ENCODE measurements at regions not wholly inside any gene's neighbourhood (a gene's known extent, or its start where the extent isn't known, plus 50 kb on each side); places are given as distances from the start of the nearest gene placed in this dataset.
A peak's percentile ranks its signal among the peaks of the same experiment; 100 is the strongest.

GRCh38 chr17:77756846-77757560, 201.5 kb upstream of the TNRC6C start:
- DNase-seq (ENCODE audit: low read depth) = no peak

GRCh38 chr17:77757561-77757898, 201.0 kb upstream of the TNRC6C start:
- DNase-seq (ENCODE audit: low read depth) = no peak

- DNase-seq (ENCODE audit: low read depth) = no peak
Observed at GRCh38 chr17:77763023-77763422, 195.5 kb upstream of the TNRC6C start.

- DNase-seq (ENCODE audit: low read depth) = no peak
Observed at GRCh38 chr17:77763575-77763974, 194.9 kb upstream of the TNRC6C start.

- no peak for DNase-seq (ENCODE audit: low read depth)
Observed at GRCh38 chr17:77765292-77765691, 193.2 kb upstream of the TNRC6C start.

GRCh38 chr17:77767148-77767547, 191.4 kb upstream of the TNRC6C start:
- no peak for DNase-seq (ENCODE audit: low read depth)

GRCh38 chr17:77768248-77768852, 190.2 kb upstream of the TNRC6C start:
- DNase-seq (ENCODE audit: low read depth) = no peak

GRCh38 chr17:77769215-77769614, 189.3 kb upstream of the TNRC6C start:
- DNase-seq (ENCODE audit: low read depth) = peak; percentile 10

- DNase-seq (ENCODE audit: low read depth) = no peak
Observed at GRCh38 chr17:77769762-77770161, 188.7 kb upstream of the TNRC6C start.

- DNase-seq (ENCODE audit: low read depth) = peak; percentile 7
Observed at GRCh38 chr17:77770331-77771105, 188.0 kb upstream of the TNRC6C start.

GRCh38 chr17:77771145-77771544, 187.4 kb upstream of the TNRC6C start:
- DNase-seq (ENCODE audit: low read depth) = no peak

- no peak for DNase-seq (ENCODE audit: low read depth)
Observed at GRCh38 chr17:77771587-77771986, 186.9 kb upstream of the TNRC6C start.

GRCh38 chr17:77771998-77772397, 186.5 kb upstream of the TNRC6C start:
- DNase-seq (ENCODE audit: low read depth) = no peak

- no peak for DNase-seq (ENCODE audit: low read depth)
Observed at GRCh38 chr17:77772461-77772897, 186.0 kb upstream of the TNRC6C start.

- no peak for DNase-seq (ENCODE audit: low read depth)
Observed at GRCh38 chr17:77772899-77773358, 185.6 kb upstream of the TNRC6C start.

GRCh38 chr17:77774182-77774581, 184.3 kb upstream of the TNRC6C start:
- no peak for DNase-seq (ENCODE audit: low read depth)

GRCh38 chr17:77778636-77779489, 179.6 kb upstream of the TNRC6C start:
- DNase-seq (ENCODE audit: low read depth) = peak; percentile 68

GRCh38 chr17:77779711-77780539, 178.6 kb upstream of the TNRC6C start:
- DNase-seq (ENCODE audit: low read depth) = no peak

GRCh38 chr17:77781536-77781935, 177.0 kb upstream of the TNRC6C start:
- DNase-seq (ENCODE audit: low read depth) = no peak

GRCh38 chr17:77782201-77782600, 176.3 kb upstream of the TNRC6C start:
- no peak for DNase-seq (ENCODE audit: low read depth)

- no peak for DNase-seq (ENCODE audit: low read depth)
Observed at GRCh38 chr17:77782611-77783010, 175.9 kb upstream of the TNRC6C start.

Measured in LHCN-M2 (cell line).